ENCODE measurements at regions not wholly inside any gene's neighbourhood (a gene's known extent, or its start where the extent isn't known, plus 50 kb on each side); places are given as distances from the start of the nearest gene placed in this dataset.

GRCh38 chr4:28421221-28421620 lies 1560.6 kb downstream of the STIM2 start:
- 76 to 78% methylated on average over 1 of the region's 1 CpG for WGBS, 2 donors
- TF ChIP-seq POLR2A (IDR thresholded peaks at IDR 0.05) (no peak), CTCF (IDR thresholded peaks at IDR 0.05) (no peak)
- DNase-seq = no peak
- intact Hi-C loops (cut with DNase I) = no loop called here
- H3K36me3 ChIP-seq = no peaks in the 10 kb centered on the region
- H3K27ac ChIP-seq = no peak overlapping the region
- H3K9me3 ChIP-seq = no peaks in the 10 kb centered on the region
- no peak overlapping the region for H3K4me3 ChIP-seq
- no peaks in the 10 kb centered on the region for H3K27me3 ChIP-seq
- no peaks in the 10 kb centered on the region for H3K4me1 ChIP-seq

GRCh38 chr4:28426251-28426650 lies 1565.6 kb downstream of the STIM2 start:
- H3K4me1 ChIP-seq = no peaks in the 10 kb centered on the region
- TF ChIP-seq POLR2A (IDR thresholded peaks at IDR 0.05) (no peak), CTCF (IDR thresholded peaks at IDR 0.05) (no peak)
- DNase-seq = no peak
- intact Hi-C loops (cut with DNase I) = no loop called here
- no peaks in the 10 kb centered on the region for H3K36me3 ChIP-seq
- H3K9me3 ChIP-seq = no peaks in the 10 kb centered on the region
- H3K4me3 ChIP-seq = no peak overlapping the region
- H3K27me3 ChIP-seq = no peaks in the 10 kb centered on the region
- no peak overlapping the region for H3K27ac ChIP-seq
- WGBS, 2 donors = 28 to 29% methylated on average over 1 of the region's 1 CpG

- H3K9me3 ChIP-seq = no peaks in the 10 kb centered on the region
- 67 to 79% methylated on average over 4 of the region's 4 CpGs for WGBS, 2 donors
- intact Hi-C loops (cut with DNase I) = no loop called here
These were observed 1566.9 kb downstream of the STIM2 start for GRCh38 chr4:28427306-28428085.

GRCh38 chr4:28432348-28433025 lies 1571.8 kb downstream of the STIM2 start:
- TF ChIP-seq CTCF (IDR thresholded peaks at IDR 0.05) = no peak
- no peak for TF ChIP-seq POLR2A (IDR thresholded peaks at IDR 0.05)
- H3K27ac ChIP-seq = no peak overlapping the region
- no peaks in the 10 kb centered on the region for H3K9me3 ChIP-seq
- no peaks in the 10 kb centered on the region for H3K27me3 ChIP-seq
- intact Hi-C loops (cut with DNase I) = no loop called here
- no peaks in the 10 kb centered on the region for H3K36me3 ChIP-seq
- DNase-seq = no peak
- 71 to 73% methylated on average over 3 to 5 of the region's 7 CpGs for WGBS, 2 donors
- H3K4me1 ChIP-seq = no peaks in the 10 kb centered on the region
- H3K4me3 ChIP-seq = no peak overlapping the region

More at GRCh38 chr4:28427306-28428085, 1566.9 kb downstream of the STIM2 start:
- no peak overlapping the region for H3K4me3 ChIP-seq
- H3K4me1 ChIP-seq = no peaks in the 10 kb centered on the region
- no peaks in the 10 kb centered on the region for H3K27me3 ChIP-seq
- no peak for DNase-seq
- no peak for TF ChIP-seq POLR2A (IDR thresholded peaks at IDR 0.05)
- no peak for TF ChIP-seq CTCF (IDR thresholded peaks at IDR 0.05)
- H3K27ac ChIP-seq = no peak overlapping the region
- no peaks in the 10 kb centered on the region for H3K36me3 ChIP-seq

- Histone ChIP-seq H3K9me3 (no peaks in the 10 kb centered on the region), H3K36me3 (no peaks in the 10 kb centered on the region), H3K27me3 (no peaks in the 10 kb centered on the region), H3K4me1 (no peaks in the 10 kb centered on the region), H3K4me3 (no peak overlapping the region), H3K27ac (no peak overlapping the region)
- TF ChIP-seq POLR2A (IDR thresholded peaks at IDR 0.05) (no peak), CTCF (IDR thresholded peaks at IDR 0.05) (no peak)
- intact Hi-C loops (cut with DNase I) = no loop called here
- WGBS, 2 donors = 23 to 28% methylated on average over 2 of the region's 2 CpGs
- DNase-seq = no peak
These were observed 1574.7 kb downstream of the STIM2 start for GRCh38 chr4:28435314-28435713.
